IPS-11a (cell line): ENCODE measurements at regions not wholly inside any gene's neighbourhood (a gene's known extent, or its start where the extent isn't known, plus 50 kb on each side); places are given as distances from the start of the nearest gene placed in this dataset.
"Not testable (repeated sequence)": the region's sequence is repeated elsewhere in the genome, so short reads cannot be mapped to it uniquely, and the experiment has no call there.

Experiments
- H3K4me3 ChIP-seq: one replicate; pipeline ENCODE4 v1.5.1; 2013; ENCODE audit warnings: low read depth, low read length, control low read depth

DNA sequence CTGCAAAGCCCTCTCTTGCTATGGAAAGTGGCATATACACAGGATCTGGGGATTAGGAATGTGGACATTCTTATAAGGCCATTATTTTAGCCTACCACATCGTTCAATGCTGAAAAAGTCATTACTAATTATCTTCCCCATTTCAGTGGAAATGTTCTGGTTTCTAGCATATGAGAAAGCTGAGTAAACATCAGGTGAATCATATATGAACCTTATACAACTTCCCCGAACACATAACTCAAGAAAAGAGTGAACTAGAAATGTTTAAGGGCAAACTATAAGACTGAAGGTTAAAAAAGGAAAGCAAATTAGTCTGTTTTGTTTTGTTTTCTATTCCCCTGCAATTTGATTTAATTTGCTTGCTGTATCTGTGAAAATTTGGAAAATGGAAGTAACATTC is 62.5 kb upstream of the SEC22B start:
- not testable (repeated sequence) for H3K4me3 ChIP-seq

DNA sequence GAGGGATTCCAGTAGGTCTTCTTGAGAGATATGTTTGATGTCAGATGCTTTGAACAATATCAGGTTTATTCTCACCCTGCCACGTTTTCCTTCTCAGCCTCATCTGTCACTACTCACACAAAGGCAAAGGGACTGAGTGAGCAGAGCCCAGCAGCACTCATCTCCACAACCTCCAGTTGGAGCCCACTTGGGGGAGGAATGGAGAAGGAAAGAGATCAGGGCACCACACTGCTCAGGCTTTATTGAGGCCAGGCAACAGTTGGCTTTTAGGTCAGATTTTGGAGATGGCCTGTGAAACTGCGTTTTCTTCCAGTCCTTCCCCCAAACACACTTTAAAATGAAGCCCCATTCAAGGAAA is 57.3 kb upstream of the SEC22B start:
- not testable (repeated sequence) for H3K4me3 ChIP-seq

DNA sequence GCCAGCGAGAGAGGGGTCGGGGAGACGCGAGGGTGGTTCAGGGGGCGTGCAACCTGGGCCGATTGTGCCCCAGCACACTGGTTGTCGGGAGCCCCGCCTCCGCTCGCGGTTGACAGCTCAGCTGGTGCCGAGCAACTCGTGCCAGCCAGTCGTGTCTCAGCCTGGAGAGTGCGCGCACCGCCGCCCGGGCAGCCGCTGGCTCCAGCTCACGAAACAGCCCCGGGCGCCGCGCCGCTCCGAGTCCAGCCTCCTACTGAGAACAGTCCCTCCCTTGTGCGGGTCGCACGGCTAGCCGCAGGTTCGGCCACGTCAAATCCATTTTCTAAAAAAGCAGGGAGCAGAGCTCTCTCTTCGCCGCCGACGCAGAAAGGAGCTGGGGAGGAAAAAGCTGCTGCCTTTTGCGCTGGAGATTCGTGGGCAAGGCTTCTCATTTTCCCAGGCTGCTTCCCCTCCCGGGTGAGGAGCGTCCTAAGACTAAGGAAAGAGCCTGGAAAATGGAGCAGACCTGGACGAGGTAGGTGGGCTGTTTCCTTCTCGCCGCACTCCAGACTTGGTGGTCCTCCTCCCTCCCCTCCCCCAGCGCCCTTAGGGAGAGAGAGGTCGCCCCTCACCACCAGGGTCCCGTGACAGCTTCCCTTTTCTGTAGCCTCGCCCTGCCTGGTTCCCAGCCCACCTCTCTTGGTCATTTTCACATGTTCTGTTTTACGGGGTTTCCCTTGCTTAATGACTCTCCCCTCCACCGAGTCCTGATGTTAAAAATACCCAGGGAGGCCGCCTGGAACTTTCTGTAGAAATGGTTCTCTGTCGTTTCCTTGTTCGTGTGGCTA is 56.7 kb upstream of the SEC22B start:
- not testable (repeated sequence) for H3K4me3 ChIP-seq

DNA sequence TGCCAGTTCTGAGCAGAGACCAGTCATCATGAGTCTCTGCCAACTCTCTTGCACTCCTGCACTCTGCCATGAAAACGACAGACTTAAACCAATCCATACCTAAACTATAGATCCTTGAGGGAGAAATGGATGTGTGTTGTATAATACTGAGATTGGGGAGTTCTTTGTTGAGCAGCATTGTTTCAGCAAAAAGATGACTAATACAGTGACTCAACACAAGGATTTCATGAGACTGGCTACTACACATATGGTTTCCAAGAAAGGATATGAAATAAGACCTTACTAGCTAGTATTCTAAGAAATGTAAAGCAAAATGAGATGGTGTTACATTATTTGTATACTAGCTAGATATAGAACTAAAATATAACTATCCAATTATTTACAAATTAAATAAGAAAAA is 53.5 kb upstream of the SEC22B start:
- H3K4me3 ChIP-seq = not testable (repeated sequence)
